HepG2 (cell line): ENCODE measurements at regions not wholly inside any gene's neighbourhood (a gene's known extent, or its start where the extent isn't known, plus 50 kb on each side); places are given as distances from the start of the nearest gene placed in this dataset.

ENCODE experiments used
- ATAC-seq: fragments of 200-7000 bp; cut with Tn5 transposase; 3 replicates; pipeline ENCODE4 v1.9.1; 2020; ENCODE audit warnings: mild to moderate bottlenecking, moderate library complexity
- BruUV-seq: library from RNA; stranded (reverse); fragments of 400-500 nt; replicated peaks from 2 replicates; lab custom pipeline; 2021; lab: Mats Ljungman, UMichigan
- CTCF ChIA-PET: fragments of 300-600 bp; formaldehyde crosslinking; extraction: SDS; loops from one replicate; lab custom pipeline; 2021; ENCODE audit warnings: low total read pairs, inconsistent platforms, low intra/inter-chr PET ratio; lab: Yijun Ruan, JAX
- POLR2A ChIA-PET: fragments of 350-600 bp; sonication (Branson Sonifier 250); formaldehyde crosslinking; loops from one replicate; lab custom pipeline; 2020; ENCODE audit warnings: antibody characterized with exemption, inconsistent platforms; lab: Yijun Ruan, JAX
- DNase-seq: peaks from one replicate; pipeline ENCODE4 v3.0.0-alpha.2; 2015; ENCODE audit warnings: low spot score
- FAIRE-seq: peaks from 3 replicates; lab custom pipeline; 2011; peaks lifted over from hg19 to GRCh38; lab: Jason Lieb, UNC
- H2AFZ ChIP-seq: one replicate; pipeline ENCODE4 v1.6.1; 2011; ENCODE audit warnings: low read length, inconsistent platforms
- H3K27ac ChIP-seq: fragments of 300-600 bp; 3 replicates; pipeline ENCODE4 v1.8.0; 2011; ENCODE audit warnings: mixed run types, mild to moderate bottlenecking, mixed read lengths, low read length, inconsistent platforms; ENCODE audit not compliant: insufficient read depth; ENCODE audit errors: extremely low read length
- H3K27me3 ChIP-seq, 2 experiments: fragments of 200-600 bp in 1 of 2; 2 replicates in 1 of 2; 3 replicates in 1 of 2; pipeline versions ENCODE4 v1.6.0 to v1.8.0; 2011; ENCODE audit warnings: low read length in 2 of 2, mild to moderate bottlenecking in 2 of 2, moderate library complexity in 2 of 2, inconsistent platforms in 1 of 2; ENCODE audit not compliant: insufficient read depth in 2 of 2, control insufficient read depth in 1 of 2
- H3K36me3 ChIP-seq, 2 experiments: fragments of 200-600 bp in 1 of 2; replicated peaks in 1 of 2; 2 replicates in 1 of 2; 3 replicates in 1 of 2; pipeline versions ENCODE4 v1.5.1 to v1.8.0; 2011; ENCODE audit warnings: low read length in 2 of 2, inconsistent platforms in 1 of 2; ENCODE audit not compliant: insufficient read depth in 2 of 2, control insufficient read depth in 1 of 2
- H3K4me1 ChIP-seq: 2 replicates; pipeline ENCODE4 v1.5.1; 2012; ENCODE audit warnings: low read length, inconsistent platforms; ENCODE audit not compliant: insufficient read depth
- H3K4me2 ChIP-seq: 2 replicates; pipeline ENCODE4 v1.6.0; 2011; ENCODE audit warnings: low read depth, low read length, inconsistent platforms
- H3K4me3 ChIP-seq, 3 experiments: fragments of 200-600 bp in 1 of 3; sonication (generic), shearing (Covaris generic) in 1 of 3; replicated peaks in 1 of 3; 2 replicates each; pipeline ENCODE4 v1.5.1; 2011 to 2016; ENCODE audit warnings: low read length in 3 of 3, inconsistent platforms in 2 of 3, low read depth in 2 of 3, mild to moderate bottlenecking in 2 of 3, control low read depth in 1 of 3, mixed read lengths in 1 of 3; ENCODE audit not compliant: insufficient read depth in 1 of 3
- H3K79me2 ChIP-seq: one replicate; pipeline ENCODE4 v1.6.1; 2011; ENCODE audit warnings: low read length, inconsistent platforms; ENCODE audit not compliant: insufficient read depth
- H3K9ac ChIP-seq: 2 replicates; pipeline ENCODE4 v1.6.0; 2011; ENCODE audit warnings: mild to moderate bottlenecking, low read depth, low read length, inconsistent platforms; ENCODE audit not compliant: insufficient read depth
- H3K9me3 ChIP-seq: 2 replicates; pipeline ENCODE4 v1.5.1; 2012; ENCODE audit warnings: mild to moderate bottlenecking, low read length
- H4K20me1 ChIP-seq: 2 replicates; pipeline ENCODE4 v1.6.0; 2011; ENCODE audit warnings: inconsistent platforms, mild to moderate bottlenecking, low read length, moderate library complexity; ENCODE audit not compliant: insufficient read depth
- BRD4 ChIP-seq: sonication (generic); formaldehyde crosslinking; IDR thresholded peaks from 2 replicates; pipeline ENCODE4 v1.4.0; 2020; ENCODE audit warnings: missing genetic modification reagents
- KAT8 ChIP-seq: IDR thresholded peaks from 2 replicates; pipeline ENCODE4 v1.6.1; 2016; ENCODE audit warnings: missing genetic modification reagents, missing compliant biosample characterization
- SATB2 ChIP-seq: sonication (generic); formaldehyde crosslinking; IDR thresholded peaks from 2 replicates; pipeline ENCODE4 v1.5.0; 2020; ENCODE audit warnings: missing genetic modification reagents
- SMAD9 ChIP-seq: sonication (generic); formaldehyde crosslinking; IDR thresholded peaks from 2 replicates; pipeline ENCODE4 v1.5.1; 2020; ENCODE audit warnings: mild to moderate bottlenecking, missing genetic modification reagents
- ZNF451 ChIP-seq: sonication (generic); formaldehyde crosslinking; IDR thresholded peaks from 2 replicates; pipeline ENCODE4 v1.5.0; 2020; ENCODE audit warnings: mild to moderate bottlenecking, missing genetic modification reagents
- WGBS: methylation state at CpG from one replicate; pipeline ENCODE4 v1.1.6; 2017; ENCODE audit warnings: low lambda C conversion rate; 5-methylcytosine and 5-hydroxymethylcytosine counted together
- in situ Hi-C: cut with HindIII; loops from 2 replicates; pipeline ENCODE4 v1.10.0; 2017; ENCODE audit warnings: low pct_unique_long_range_greater_than_20kb; ENCODE audit not compliant: extremely low pct_ligation_motif_present
- intact Hi-C: fragments of 100-400 bp; cut with micrococcal nuclease; formaldehyde crosslinking; loops from one replicate; pipeline ENCODE4 v1.10.0; 2022; ENCODE audit not compliant: unreplicated experiment
- TF ChIP-seq, protein P1 (sequence below): sonication (generic); formaldehyde crosslinking; IDR thresholded peaks from 2 replicates; pipeline ENCODE4 v1.4.0; 2020; ENCODE audit warnings: missing genetic modification reagents, mild to moderate bottlenecking, borderline replicate concordance
- TF ChIP-seq, protein P2 (sequence below): sonication (generic); formaldehyde crosslinking; IDR thresholded peaks from 2 replicates; pipeline ENCODE4 v1.5.0; 2020; ENCODE audit warnings: mild to moderate bottlenecking, missing genetic modification reagents, borderline replicate concordance
- TF ChIP-seq, protein P3 (sequence below): IDR thresholded peaks from 2 replicates; pipeline ENCODE4 v1.6.1; 2012; ENCODE audit warnings: low read depth, low read length, improper control_type of control experiment
- TF ChIP-seq, protein P4 (sequence below): sonication (generic); IDR thresholded peaks from 2 replicates; pipeline ENCODE4 v1.6.1; 2016; ENCODE audit warnings: low read depth, borderline replicate concordance

- H3K4me1 ChIP-seq, result no peaks in the 10 kb centered on the region
Observed at GRCh38 chr3:43817064-43817463, 126.3 kb downstream of the ABHD5 start.

More at GRCh38 chr3:43817064-43817463, 126.3 kb downstream of the ABHD5 start:
- POLR2A ChIA-PET, result no interaction called here
- H3K4me2 ChIP-seq, result no peak overlapping the region
- peaks cover 0 to 4% of the 10 kb centered on the region in 2 experiments; a peak in 1 of 5 replicates for H3K27me3 ChIP-seq
- BruUV-seq, result no TSS peak
- FAIRE-seq, result no peak
- TF ChIP-seq, protein P1, sequence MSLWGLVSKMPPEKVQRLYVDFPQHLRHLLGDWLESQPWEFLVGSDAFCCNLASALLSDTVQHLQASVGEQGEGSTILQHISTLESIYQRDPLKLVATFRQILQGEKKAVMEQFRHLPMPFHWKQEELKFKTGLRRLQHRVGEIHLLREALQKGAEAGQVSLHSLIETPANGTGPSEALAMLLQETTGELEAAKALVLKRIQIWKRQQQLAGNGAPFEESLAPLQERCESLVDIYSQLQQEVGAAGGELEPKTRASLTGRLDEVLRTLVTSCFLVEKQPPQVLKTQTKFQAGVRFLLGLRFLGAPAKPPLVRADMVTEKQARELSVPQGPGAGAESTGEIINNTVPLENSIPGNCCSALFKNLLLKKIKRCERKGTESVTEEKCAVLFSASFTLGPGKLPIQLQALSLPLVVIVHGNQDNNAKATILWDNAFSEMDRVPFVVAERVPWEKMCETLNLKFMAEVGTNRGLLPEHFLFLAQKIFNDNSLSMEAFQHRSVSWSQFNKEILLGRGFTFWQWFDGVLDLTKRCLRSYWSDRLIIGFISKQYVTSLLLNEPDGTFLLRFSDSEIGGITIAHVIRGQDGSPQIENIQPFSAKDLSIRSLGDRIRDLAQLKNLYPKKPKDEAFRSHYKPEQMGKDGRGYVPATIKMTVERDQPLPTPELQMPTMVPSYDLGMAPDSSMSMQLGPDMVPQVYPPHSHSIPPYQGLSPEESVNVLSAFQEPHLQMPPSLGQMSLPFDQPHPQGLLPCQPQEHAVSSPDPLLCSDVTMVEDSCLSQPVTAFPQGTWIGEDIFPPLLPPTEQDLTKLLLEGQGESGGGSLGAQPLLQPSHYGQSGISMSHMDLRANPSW (CRISPR knock-in tag), result no peak
- no peak for TF ChIP-seq SMAD9 (CRISPR knock-in tag)
- TF ChIP-seq, protein P2, sequence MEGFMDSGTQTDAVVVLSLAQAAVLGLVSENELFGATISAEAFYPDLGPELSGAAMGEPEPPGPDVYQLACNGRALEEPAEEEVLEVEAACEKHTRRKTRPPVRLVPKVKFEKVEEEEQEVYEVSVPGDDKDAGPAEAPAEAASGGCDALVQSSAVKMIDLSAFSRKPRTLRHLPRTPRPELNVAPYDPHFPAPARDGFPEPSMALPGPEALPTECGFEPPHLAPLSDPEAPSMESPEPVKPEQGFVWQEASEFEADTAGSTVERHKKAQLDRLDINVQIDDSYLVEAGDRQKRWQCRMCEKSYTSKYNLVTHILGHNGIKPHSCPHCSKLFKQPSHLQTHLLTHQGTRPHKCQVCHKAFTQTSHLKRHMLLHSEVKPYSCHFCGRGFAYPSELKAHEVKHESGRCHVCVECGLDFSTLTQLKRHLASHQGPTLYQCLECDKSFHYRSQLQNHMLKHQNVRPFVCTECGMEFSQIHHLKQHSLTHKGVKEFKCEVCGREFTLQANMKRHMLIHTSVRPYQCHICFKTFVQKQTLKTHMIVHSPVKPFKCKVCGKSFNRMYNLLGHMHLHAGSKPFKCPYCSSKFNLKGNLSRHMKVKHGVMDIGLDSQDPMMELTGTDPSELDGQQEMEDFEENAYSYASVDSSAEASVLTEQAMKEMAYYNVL, result no peak
- no peak for TF ChIP-seq SATB2
- TF ChIP-seq KAT8 (CRISPR knock-in tag), result no peak
- TF ChIP-seq, protein P3, sequence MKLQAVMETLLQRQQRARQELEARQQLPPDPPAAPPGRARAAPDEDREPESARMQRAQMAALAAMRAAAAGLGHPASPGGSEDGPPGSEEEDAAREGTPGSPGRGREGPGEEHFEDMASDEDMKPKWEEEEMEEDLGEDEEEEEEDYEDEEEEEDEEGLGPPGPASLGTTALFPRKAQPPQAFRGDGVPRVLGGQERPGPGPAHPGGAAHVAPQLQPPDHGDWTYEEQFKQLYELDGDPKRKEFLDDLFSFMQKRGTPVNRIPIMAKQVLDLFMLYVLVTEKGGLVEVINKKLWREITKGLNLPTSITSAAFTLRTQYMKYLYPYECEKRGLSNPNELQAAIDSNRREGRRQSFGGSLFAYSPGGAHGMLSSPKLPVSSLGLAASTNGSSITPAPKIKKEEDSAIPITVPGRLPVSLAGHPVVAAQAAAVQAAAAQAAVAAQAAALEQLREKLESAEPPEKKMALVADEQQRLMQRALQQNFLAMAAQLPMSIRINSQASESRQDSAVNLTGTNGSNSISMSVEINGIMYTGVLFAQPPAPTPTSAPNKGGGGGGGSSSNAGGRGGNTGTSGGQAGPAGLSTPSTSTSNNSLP, result no peak
- no peak for TF ChIP-seq BRD4 (CRISPR knock-in tag)
- TF ChIP-seq ZNF451 (CRISPR knock-in tag), result no peak
- TF ChIP-seq, protein P4, sequence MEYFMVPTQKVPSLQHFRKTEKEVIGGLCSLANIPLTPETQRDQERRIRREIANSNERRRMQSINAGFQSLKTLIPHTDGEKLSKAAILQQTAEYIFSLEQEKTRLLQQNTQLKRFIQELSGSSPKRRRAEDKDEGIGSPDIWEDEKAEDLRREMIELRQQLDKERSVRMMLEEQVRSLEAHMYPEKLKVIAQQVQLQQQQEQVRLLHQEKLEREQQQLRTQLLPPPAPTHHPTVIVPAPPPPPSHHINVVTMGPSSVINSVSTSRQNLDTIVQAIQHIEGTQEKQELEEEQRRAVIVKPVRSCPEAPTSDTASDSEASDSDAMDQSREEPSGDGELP, result no peak
- TF ChIP-seq, all 625 proteins: peak for 0
- H3K9me3 ChIP-seq, result no peaks in the 10 kb centered on the region
- H2AFZ ChIP-seq, result no peak overlapping the region
- CTCF ChIA-PET, result no interaction called here
- no peaks in the 10 kb centered on the region for H3K36me3 ChIP-seq
- H3K27ac ChIP-seq, result no peak overlapping the region
- H3K4me3 ChIP-seq, result no peak overlapping the region
- intact Hi-C loops, result no loop called here
- H3K9ac ChIP-seq, result no peak overlapping the region
- no peaks in the 10 kb centered on the region for H3K79me2 ChIP-seq
- H4K20me1 ChIP-seq, result no peaks in the 10 kb centered on the region
- DNase-seq (no peak), ATAC-seq (no peak)
- WGBS, result 0% methylated on average over 2 of the region's 2 CpGs
- in situ Hi-C loops, result no loop called here
